ENCODE measurements at regions not wholly inside any gene's neighbourhood (a gene's known extent, or its start where the extent isn't known, plus 50 kb on each side); places are given as distances from the start of the nearest gene placed in this dataset.
"Not testable (repeated sequence)": the region's sequence is repeated elsewhere in the genome, so short reads cannot be mapped to it uniquely, and the experiment has no call there.

DNA sequence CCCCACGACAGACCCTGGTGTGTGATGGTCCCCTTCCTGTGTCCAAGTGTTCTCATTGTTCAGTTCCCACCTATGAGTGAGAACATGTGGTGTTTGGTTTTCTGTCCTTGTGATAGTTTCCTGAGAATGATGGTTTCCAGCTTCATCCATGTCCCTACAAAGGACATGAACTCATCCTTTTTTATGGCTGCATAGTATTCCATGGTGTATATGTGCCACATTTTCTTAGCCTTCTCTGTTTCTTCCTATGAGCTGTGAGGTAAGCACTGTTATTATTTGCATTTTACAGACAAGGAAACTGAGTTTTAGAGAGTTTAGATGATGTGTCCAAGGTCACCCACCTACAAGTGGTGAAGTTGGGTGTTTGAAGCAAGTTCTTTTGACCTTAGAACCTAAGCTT is 51.1 kb upstream of the BNC1 start:
- DNase-seq (ENCODE audit: low read depth) = not testable (repeated sequence)

GRCh38 chr15:83339396-83339795 is 54.9 kb upstream of the BNC1 start:
- DNase-seq (ENCODE audit: low read depth) = no peak

DNA sequence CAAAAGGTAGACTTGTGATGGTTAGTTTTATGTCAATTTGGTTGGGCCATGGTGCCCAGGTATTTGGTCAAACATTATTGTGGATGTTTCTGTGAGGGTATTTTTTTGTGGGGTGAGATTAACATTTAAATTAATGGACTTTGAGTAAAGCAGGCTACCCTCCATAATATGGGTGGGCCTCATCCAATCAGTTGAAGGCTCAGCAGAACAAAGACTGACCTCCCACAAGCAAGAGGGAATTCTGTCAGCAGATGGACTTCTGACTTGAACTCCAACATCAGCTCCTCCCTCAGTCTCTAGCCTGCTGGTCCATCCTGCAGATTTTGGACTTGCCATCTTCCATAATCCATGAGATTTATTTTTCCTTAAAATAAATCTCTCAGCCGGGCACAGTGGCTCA is 55.6 kb upstream of the BNC1 start:
- no peak for DNase-seq (ENCODE audit: low read depth)

GRCh38 chr15:83346342-83346741 is 61.9 kb upstream of the BNC1 start:
- no peak for DNase-seq (ENCODE audit: low read depth)

DNA sequence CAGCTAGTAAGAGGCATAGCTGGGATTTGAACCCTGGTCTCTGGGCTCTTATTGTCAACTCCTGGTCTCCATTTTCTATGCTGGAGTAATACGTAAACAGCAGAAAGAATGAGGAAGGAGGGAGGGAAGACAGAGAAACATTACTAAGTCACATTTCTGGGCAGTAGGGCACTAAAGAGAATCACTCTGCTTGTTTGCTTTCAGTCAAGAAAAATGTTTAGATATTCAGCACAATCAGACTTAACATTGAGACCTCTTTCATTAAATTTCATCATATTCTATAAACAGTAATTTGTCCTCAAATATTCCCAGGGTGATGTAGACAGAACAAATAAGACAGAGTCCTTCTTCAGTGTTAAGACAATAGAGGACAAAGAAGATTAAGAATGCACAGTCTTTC is 67.7 kb upstream of the BNC1 start:
- DNase-seq (ENCODE audit: low read depth) = no peak

DNA sequence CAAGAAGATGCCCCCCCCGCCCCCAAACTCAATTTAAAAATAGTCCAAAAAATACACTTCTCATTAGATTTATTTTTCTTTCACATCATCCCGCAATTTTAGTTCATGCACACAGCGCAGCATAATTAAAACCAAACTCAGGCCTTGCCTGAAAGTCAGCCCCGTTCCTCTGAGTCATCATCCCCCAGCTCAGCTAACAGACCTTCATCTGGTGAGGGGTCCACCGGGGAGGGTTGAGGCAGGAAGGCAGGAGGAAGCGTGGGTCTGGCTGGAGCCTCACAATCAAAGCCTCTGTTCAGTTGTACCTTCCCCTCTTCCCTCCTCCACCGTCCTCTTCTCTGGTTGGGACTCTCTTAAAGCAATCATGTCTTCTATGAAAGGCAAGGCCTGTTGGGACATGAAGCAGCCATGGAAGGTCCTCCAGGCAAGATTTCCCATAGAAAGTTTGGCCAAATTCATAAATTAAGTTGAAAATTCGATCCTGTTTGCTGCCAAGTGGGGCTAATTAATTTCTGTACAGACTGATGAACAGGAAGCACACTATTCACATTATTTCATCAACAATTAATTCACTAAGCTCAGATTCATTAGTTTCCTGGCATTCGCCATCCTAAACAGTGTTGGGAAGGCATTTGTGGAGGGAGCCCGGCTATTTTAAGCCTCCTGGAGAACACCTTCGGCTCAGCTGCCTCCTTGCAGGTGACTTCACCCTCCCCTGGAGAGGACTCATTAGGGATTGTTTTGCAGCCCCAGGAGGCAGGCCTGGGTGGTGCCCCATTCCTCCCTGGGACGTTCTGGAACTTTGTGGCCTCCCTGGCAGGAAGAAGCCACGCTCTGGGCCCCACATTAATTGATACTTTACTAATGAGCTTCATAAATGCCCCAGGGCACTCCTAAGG is 72.3 kb upstream of the BNC1 start:
- no peak for DNase-seq (ENCODE audit: low read depth)

DNA sequence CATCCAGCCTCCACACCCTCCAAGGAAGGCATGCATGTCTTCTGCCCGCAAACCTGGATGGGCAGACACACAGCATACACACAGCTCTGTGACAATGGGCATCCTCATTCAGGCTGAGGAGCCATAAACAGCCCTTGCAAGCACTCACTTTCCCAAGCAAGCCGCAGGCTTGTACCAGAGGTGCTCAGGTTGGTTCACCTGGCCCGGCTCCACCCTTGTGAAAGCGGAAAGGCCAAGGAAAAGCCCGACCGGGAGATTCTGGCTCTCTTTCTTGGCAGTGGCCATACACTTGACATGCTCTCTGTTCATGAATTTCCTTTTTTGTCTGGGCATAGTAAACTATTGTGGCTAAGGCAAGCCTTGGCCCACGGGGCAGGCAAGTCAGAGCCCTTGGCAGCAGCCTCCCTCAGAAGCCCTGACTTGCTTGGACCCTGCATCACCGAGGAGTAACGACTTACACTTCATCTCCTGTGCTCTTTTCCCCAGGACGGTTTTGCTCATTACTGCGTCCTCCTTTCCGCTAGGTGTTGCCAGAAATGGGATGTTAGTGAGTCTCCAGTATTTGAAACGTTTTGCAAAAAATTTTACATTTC is 74.6 kb upstream of the BNC1 start:
- no peak for DNase-seq (ENCODE audit: low read depth)

DNA sequence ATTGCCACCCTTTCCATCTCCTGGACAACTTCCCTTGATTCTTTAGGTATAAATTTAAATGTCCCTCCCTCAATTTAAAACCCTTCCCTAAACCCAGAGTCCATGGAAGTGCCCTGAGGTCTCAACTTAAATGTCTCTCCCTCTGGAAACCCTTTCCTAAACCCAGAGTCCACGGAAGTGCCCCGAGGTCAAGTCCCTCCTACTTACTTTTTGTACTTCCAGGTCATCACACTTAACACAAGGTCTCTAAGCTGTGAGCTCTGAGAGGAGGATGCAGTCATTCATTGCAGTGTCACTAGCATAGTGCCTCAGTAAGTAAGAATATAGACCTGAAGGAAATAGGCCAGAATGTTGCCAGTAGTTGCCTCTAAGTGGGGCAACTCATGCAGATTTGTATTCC is 78.2 kb upstream of the BNC1 start:
- DNase-seq (ENCODE audit: low read depth) = no peak

GRCh38 chr15:83364501-83364900 is 80.0 kb upstream of the BNC1 start:
- no peak for DNase-seq (ENCODE audit: low read depth)

DNA sequence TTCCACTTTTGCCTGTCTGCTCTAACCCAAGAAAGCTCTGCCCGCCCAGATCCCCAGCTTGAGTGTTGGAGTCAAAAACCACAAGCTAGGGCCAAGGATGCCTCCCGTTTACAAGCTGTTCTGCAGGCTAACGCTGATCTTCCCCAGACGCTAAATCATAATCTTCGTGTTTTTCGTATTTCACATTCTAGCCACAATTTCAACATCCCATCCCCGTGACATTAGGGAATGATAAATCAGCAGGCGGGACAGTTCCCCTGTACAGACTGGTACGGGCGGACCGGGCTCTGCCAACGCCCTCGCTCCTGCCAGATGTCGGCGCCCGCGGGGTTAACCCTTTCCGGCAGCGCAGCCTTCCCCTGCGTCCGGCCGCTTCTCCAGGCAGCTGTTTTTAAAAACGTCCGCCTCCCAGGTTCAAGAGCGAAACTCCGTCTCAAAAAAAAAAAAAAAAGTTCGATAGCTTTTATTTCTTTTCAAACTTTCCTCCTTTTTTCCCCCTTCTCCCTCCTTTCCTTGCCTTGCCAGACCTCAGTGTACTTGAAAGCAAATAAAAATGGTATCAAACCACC is 81.0 kb upstream of the BNC1 start:
- peak; percentile 74 for DNase-seq (ENCODE audit: low read depth)

DNA sequence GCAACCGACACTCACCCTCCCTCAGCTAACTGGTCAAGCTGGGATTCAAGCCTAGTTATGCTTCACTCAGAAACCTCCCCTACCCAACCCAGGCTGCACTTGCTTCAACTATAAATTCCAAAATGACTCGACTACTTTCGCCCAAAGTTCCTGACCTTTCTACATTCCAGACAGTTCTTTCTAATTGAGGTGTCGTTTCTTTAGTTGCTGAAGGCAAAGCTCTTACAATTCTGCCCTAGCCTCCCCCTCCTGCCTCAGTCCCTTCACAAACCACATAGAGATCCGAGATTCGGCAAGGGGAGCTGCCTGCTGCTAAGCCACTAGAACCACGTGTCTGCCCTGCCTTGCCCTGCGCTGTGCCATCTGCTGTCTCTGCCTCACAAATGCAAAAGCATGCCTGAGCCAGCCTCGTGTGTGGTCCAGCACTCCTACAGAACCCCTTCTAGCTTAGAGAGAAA is 74.7 kb upstream of the SH3GL3 start:
- DNase-seq (ENCODE audit: low read depth) = peak; percentile 37

- DNase-seq (ENCODE audit: low read depth) = no peak
Observed at GRCh38 chr15:83378921-83379578, 68.1 kb upstream of the SH3GL3 start.

- peak; percentile 89 for DNase-seq (ENCODE audit: low read depth)
Observed at GRCh38 chr15:83379579-83379959, 67.6 kb upstream of the SH3GL3 start.

DNA sequence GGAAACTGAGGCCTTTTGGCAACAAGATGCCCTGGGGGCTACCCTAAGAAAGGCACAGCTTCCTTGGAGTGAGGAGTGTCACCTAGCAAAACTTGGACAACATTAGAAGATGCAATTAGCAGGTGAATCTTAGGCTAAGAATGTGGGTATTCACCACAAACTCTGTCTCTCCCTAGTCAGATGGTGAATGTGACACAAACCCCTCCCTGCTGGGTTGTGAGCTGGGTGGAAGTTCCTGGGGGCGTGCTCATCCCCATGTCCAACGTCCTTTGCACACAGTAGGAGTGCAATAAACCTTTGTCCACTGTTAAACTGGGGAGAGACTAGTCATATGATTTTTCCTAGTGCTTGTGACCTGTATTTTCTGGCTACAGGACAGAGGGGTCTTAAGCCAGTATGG is 67.1 kb upstream of the SH3GL3 start:
- peak; percentile 81 for DNase-seq (ENCODE audit: low read depth)

- peak; percentile 83 for DNase-seq (ENCODE audit: low read depth)
Observed at GRCh38 chr15:83380682-83381081, 66.5 kb upstream of the SH3GL3 start.

GRCh38 chr15:83383608-83384139 is 63.5 kb upstream of the SH3GL3 start:
- not testable (repeated sequence) for DNase-seq (ENCODE audit: low read depth)

- DNase-seq (ENCODE audit: low read depth) = no peak
Observed at GRCh38 chr15:83396101-83396500, 51.0 kb upstream of the SH3GL3 start.
